ENCODE measurements at regions not wholly inside any gene's neighbourhood (a gene's known extent, or its start where the extent isn't known, plus 50 kb on each side); places are given as distances from the start of the nearest gene placed in this dataset.

DNA sequence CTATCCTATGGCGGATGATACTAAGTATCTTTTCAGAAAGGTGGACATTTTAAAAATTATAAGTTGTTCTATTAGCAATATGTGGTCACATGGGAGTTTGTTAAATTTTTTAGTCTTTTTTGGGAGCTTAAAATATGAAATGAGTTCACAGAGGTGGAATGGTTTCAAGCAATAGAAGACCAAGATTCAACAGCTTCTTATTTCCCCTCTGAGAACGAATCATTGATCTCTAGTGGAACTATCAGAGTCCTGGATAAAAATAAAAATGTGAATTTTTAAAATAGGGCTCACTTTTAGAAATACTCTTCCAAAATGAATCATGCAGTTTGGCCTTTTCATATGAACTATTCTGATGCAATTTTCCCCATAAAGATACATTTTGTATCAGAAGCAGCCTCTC lies 467.7 kb upstream of the KLF6 start:
- TF ChIP-seq EP300 (IDR thresholded peaks at IDR 0.05; ENCODE audit: borderline replicate concordance) (no peak), REST (IDR thresholded peaks at IDR 0.05; ENCODE audit: low read depth) (no peak), USF1 (IDR thresholded peaks at IDR 0.05) (no peak), MAX (IDR thresholded peaks at IDR 0.05) (no peak), ZBTB7A (IDR thresholded peaks at IDR 0.05; ENCODE audit: low read depth) (no peak), YY1 (IDR thresholded peaks at IDR 0.05; ENCODE audit: low read depth) (no peak)

Data from Ishikawa (cell line).